KG1 (cell line): ENCODE measurements at regions not wholly inside any gene's neighbourhood (a gene's known extent, or its start where the extent isn't known, plus 50 kb on each side); places are given as distances from the start of the nearest gene placed in this dataset.
"Not testable (repeated sequence)": the region's sequence is repeated elsewhere in the genome, so short reads cannot be mapped to it uniquely, and the experiment has no call there.

Experiments
- DNase-seq: peaks from one replicate; lab custom pipeline; 2025; lab: John Stamatoyannopoulos, UW

DNA sequence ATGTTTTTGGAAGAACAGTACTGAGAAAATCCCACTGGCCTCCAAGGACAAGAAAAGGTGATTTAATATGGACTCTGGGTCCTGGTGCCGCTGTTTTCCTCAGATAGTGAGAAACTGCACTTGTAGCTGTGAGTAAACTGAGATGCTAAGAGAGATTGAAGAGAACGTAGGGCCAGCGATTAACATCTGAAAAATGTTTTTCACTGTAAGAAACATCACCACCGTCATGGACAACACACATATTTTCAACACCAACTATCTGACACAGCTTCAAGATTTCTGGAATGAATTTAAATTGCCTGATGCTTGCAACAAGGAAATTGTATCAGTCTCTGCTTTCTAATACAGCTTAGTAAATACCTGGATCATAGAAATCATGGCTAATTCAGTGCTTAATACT is 158.2 kb upstream of the SMIM31 start:
- DNase-seq, result no peak

DNA sequence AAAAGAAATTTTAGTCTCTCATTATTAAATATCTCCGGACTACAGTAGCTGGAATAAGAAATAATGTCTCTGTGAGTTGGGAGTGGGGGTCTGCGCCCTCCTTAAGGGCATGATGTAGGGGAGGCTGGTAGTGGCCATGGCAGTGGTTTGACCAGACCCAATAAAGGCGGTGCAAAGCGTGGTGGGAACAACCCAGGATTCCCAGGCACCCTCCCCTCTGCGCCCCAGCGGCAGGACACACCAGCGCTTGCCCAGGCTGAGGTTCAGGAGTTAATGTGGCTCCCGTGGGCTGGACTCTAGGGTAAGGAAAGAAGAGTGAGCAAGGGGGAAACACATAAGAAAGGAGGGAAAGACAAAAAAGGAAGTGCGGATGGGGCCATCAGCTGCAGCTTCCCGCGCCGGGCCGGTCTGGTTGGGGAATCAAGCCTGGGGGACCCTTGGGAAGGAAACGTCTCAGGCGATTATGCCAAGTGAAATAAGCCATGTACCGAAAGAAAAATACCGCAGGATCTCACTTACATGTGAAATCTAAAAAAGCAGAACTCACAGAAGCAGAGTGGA is 157.5 kb upstream of the SMIM31 start:
- no peak for DNase-seq

DNA sequence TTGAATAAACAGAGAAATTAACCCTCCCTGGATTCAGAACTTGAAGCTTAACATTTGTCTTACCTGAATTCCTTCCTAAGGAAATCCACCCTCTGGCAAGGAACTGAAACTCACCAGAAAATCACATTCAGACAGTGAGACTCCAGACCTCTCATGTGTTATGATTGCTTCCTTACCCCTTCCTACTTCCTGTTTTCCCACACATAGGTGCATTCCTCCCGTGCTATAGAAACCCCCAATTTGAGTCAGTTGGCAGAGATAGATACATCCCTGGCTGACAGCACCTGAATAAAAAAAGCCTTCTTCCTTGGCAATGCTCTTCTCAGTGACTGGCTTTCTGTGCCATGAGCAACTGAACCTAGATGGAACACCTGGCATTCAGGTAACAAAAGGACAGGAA is 157.0 kb upstream of the SMIM31 start:
- DNase-seq, result no peak

GRCh38 chr4:164601653-164602052 is 152.3 kb upstream of the SMIM31 start:
- no peak for DNase-seq

DNA sequence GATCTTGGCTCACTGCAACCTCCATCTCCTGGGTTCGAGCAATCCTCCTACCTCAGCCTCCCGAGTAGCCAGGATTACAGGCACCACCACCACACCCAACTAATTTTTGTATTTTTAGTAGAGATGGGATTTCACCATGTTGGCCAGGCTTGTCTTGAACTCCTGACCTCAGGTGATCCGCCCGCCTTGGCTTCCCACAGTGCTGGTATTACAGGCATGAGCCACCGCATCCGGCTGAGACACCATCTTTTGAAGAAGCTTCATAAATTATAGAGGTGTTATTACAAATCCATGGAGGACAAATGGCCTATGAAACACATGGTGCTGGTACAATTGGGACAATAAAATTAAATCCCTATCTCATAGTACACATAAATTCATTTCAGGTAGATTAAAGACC is 148.1 kb upstream of the SMIM31 start:
- DNase-seq, result not testable (repeated sequence)

GRCh38 chr4:164606478-164606877 is 147.5 kb upstream of the SMIM31 start:
- DNase-seq, result no peak

DNA sequence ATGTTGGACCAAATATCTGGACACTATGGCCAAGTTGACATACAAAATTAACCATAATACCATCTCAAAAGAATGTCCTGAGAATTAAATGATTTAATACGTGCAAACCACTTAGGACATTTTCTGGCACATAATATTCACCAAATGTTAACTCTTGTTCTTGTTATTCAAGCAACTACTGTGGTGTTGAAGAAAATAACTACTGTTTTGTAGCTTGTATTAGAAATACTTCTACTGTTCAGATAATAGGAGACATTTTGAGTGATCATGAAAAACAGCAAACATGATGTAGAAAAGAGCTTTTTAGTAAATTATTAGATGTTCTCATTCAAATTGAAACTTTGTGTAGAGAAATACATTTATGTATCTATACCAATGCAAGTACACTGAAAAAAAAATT is 140.7 kb upstream of the SMIM31 start:
- DNase-seq, result no peak

GRCh38 chr4:164613792-164614191 is 140.1 kb upstream of the SMIM31 start:
- DNase-seq, result no peak

GRCh38 chr4:164614329-164614728 is 139.6 kb upstream of the SMIM31 start:
- no peak for DNase-seq

GRCh38 chr4:164614999-164615398 is 138.9 kb upstream of the SMIM31 start:
- DNase-seq, result no peak

GRCh38 chr4:164615964-164616363 is 138.0 kb upstream of the SMIM31 start:
- no peak for DNase-seq

GRCh38 chr4:164616961-164617360 is 137.0 kb upstream of the SMIM31 start:
- no peak for DNase-seq

GRCh38 chr4:164617426-164617825 is 136.5 kb upstream of the SMIM31 start:
- DNase-seq, result no peak

DNA sequence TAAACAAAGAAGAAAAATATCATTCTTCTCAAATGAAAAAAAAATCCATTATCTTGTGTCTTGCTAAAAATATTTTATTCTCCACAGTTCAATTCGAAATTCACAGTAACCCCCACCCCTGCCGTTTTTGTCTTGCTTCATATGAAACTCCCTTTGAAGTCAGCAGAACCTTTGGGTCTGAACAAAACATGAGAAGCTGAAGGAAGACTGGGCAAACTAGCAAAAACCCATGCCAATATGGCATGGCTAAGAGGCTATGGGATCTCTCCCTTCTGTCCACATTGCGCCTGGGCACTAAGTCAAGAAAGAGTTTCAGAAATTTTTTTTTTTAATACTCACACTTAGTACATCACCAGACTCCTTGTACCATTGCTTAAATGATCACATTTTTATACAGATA is 136.0 kb upstream of the SMIM31 start:
- DNase-seq, result no peak

GRCh38 chr4:164621886-164622521 is 131.9 kb upstream of the SMIM31 start:
- DNase-seq, result no peak

DNA sequence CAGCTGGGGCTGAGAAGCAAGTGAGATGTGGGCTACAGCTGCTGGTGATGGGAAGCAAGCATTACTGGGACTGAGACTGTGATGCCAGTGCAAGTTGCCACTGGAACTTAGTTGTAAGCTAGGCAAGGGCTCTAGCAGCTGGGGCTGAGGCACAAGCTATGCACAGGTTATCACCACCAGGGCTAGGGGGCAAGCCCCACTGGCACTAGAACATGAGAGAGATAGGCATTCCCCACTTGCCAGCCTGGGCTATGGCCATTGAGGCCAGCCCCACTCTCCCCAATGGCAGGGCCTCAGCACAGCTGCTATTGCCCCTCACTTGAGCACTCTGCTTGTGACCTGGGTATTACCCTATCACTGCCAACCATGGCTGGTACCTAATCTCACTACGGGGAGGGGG is 130.8 kb upstream of the SMIM31 start:
- DNase-seq, result no peak

- no peak for DNase-seq
These were observed 114.9 kb upstream of the SMIM31 start for GRCh38 chr4:164639001-164639400.

DNA sequence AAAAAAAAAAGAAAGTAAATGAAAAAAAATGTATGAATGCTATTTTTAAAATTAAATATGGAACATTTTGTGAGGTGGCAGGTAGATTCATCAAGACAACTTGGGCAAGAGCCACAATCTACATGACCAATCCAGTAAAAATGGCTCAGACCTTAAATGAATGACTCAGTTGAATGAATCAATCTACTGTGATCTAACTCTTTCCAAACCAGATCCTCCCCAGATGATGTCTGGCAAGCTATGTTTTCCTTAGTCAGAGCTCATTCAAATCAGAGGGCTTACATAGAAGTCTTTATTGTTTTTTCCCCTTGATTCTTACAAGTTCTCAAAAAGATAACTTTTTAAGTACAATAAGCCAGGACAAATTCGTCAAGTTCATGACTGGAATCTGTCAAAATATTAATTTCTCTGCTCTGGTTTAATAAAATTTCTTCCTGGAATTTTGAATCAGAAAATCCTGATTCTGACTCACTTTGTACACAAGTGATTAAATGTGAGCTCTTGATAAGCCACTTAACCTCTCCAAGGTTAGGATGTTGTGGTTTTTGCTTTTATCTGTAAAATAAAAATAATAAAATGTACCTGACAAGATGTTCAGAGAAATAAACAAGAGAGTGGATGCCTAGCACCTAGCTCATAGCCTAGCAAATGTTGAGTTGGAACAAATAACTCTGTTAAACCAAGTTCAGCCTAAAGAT is 105.6 kb upstream of the SMIM31 start:
- DNase-seq, result no peak

DNA sequence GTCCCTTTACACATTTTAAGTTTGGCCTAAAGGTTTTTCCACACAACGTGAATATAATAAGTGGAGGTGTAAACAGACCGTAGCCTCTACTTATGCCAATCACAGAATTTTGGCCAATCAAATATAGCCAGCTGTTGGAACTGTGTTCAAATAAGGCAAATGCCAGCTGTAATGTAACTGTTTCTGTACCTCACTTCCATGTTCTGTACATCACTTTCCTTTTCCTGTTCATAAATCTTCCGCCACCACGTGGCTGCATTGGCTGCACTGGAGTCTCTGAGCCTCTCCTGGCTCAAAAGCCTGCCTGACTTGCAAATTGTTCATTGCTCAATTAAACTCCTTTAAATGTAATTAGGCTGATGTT is 105.1 kb upstream of the SMIM31 start:
- no peak for DNase-seq

GRCh38 chr4:164659765-164660164 is 94.2 kb upstream of the SMIM31 start:
- DNase-seq, result no peak

- DNase-seq, result not testable (repeated sequence)
These were observed 77.8 kb upstream of the SMIM31 start for GRCh38 chr4:164676152-164676551.

DNA sequence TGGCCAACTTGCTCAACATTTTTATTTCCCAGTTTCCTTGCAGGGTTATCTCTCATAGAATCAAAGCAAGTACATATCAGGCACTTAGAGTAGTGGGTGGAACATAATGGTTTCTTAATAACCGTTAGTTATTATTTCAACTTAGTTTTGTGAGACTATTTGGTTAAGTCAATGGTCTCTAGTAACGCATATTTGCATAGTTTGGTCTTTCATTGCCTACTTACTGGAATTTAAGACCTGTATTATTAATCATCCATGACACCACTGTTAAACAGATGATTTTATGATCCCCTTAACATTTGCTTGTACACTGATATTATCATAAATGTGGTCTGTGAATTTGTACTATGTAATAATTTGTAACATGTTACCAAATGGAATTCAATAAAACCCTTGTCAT is 70.9 kb upstream of the SMIM31 start:
- no peak for DNase-seq

- no peak for DNase-seq
These were observed 58.3 kb upstream of the SMIM31 start for GRCh38 chr4:164695650-164696049.

GRCh38 chr4:164700471-164700870 is 53.5 kb upstream of the SMIM31 start:
- DNase-seq, result no peak
